ENCODE measurements at regions not wholly inside any gene's neighbourhood (a gene's known extent, or its start where the extent isn't known, plus 50 kb on each side); places are given as distances from the start of the nearest gene placed in this dataset.

DNA sequence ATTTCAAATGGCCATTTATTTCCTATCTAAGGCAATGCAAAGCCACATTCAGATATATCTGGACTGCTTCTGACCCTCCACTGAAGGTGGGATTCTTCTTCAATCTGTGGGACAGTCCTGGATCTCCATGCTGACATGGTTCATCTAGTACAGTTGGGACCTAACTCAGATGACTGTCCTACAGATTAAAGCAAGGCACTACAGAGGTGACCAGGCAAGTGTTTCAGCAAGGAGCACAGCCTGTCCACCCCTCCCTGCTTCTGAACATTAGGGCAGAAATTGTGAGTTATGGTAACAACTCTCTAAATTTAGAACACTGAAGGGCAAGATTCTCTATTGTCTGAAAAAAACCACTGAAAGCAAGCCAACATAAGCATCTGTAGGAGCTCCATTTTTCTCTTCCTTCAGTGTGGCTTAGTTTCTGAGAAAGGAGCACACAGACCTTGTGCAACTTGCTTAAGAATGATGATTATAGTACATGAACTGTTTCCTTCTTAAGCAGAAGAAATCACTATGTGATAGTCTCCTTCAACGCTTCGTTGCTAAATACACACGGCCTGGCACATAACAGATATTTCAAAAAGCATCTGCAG lies 62.9 kb upstream of the BARX1 start:
- TF ChIP-seq, protein P1, sequence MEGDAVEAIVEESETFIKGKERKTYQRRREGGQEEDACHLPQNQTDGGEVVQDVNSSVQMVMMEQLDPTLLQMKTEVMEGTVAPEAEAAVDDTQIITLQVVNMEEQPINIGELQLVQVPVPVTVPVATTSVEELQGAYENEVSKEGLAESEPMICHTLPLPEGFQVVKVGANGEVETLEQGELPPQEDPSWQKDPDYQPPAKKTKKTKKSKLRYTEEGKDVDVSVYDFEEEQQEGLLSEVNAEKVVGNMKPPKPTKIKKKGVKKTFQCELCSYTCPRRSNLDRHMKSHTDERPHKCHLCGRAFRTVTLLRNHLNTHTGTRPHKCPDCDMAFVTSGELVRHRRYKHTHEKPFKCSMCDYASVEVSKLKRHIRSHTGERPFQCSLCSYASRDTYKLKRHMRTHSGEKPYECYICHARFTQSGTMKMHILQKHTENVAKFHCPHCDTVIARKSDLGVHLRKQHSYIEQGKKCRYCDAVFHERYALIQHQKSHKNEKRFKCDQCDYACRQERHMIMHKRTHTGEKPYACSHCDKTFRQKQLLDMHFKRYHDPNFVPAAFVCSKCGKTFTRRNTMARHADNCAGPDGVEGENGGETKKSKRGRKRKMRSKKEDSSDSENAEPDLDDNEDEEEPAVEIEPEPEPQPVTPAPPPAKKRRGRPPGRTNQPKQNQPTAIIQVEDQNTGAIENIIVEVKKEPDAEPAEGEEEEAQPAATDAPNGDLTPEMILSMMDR (IDR thresholded peaks at IDR 0.05; ENCODE audit: insufficient read depth, low read length), result no peak
- TF ChIP-seq, protein P2, sequence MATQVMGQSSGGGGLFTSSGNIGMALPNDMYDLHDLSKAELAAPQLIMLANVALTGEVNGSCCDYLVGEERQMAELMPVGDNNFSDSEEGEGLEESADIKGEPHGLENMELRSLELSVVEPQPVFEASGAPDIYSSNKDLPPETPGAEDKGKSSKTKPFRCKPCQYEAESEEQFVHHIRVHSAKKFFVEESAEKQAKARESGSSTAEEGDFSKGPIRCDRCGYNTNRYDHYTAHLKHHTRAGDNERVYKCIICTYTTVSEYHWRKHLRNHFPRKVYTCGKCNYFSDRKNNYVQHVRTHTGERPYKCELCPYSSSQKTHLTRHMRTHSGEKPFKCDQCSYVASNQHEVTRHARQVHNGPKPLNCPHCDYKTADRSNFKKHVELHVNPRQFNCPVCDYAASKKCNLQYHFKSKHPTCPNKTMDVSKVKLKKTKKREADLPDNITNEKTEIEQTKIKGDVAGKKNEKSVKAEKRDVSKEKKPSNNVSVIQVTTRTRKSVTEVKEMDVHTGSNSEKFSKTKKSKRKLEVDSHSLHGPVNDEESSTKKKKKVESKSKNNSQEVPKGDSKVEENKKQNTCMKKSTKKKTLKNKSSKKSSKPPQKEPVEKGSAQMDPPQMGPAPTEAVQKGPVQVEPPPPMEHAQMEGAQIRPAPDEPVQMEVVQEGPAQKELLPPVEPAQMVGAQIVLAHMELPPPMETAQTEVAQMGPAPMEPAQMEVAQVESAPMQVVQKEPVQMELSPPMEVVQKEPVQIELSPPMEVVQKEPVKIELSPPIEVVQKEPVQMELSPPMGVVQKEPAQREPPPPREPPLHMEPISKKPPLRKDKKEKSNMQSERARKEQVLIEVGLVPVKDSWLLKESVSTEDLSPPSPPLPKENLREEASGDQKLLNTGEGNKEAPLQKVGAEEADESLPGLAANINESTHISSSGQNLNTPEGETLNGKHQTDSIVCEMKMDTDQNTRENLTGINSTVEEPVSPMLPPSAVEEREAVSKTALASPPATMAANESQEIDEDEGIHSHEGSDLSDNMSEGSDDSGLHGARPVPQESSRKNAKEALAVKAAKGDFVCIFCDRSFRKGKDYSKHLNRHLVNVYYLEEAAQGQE (IDR thresholded peaks at IDR 0.05; ENCODE audit: insufficient replicate concordance, low read depth), result no peak
- TF ChIP-seq GABPA (IDR thresholded peaks at IDR 0.05; ENCODE audit: low read depth), result no peak
